ENCODE measurements at regions not wholly inside any gene's neighbourhood (a gene's known extent, or its start where the extent isn't known, plus 50 kb on each side); places are given as distances from the start of the nearest gene placed in this dataset.

- DNase-seq (no peak), ATAC-seq (no peak)
- H3K36me3 ChIP-seq = no peaks in the 10 kb centered on the region
- TF ChIP-seq CTCF (IDR thresholded peaks at IDR 0.05) (no peak), POLR2A (IDR thresholded peaks at IDR 0.05) (no peak)
- intact Hi-C loops (cut with DNase I) = no loop called here
- H3K27me3 ChIP-seq = no peaks in the 10 kb centered on the region
- WGBS, 4 donors = 47 to 66% (median 64%) methylated on average over 3 of the region's 3 CpGs
- no peaks in the 10 kb centered on the region for H3K4me1 ChIP-seq
- H3K27ac ChIP-seq = no peak overlapping the region
- H3K9me3 ChIP-seq = peaks cover 0 to 10% (median 2%) of the 10 kb centered on the region in 12 donors
- no peak overlapping the region for H3K4me3 ChIP-seq
These were observed 423.7 kb upstream of the ANO5 start for GRCh38 chr11:21769188-21769587.

DNA sequence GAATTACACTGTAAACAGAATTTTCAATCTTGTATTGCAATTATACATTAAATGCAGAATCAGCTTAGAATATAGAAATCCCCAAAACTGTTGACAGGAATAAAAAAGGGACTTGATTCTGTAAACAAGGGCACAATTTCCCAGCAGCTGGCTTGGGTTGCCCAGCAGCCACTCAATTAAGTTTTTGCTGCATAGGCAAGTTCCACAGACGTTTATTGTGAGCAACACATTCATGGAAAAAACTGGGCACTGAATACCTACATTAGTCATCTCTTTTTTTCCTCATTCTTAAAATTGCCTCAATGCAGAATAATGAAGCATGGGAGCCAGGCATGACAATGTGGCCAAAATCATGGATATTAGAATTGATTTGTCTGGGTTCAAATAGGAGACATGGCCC is 421.8 kb upstream of the ANO5 start:
- DNase-seq = no peak
- TF ChIP-seq POLR2A (IDR thresholded peaks at IDR 0.05) (no peak), CTCF (IDR thresholded peaks at IDR 0.05) (no peak)
- Histone ChIP-seq H3K36me3 (no peaks in the 10 kb centered on the region), H3K27me3 (no peaks in the 10 kb centered on the region), H3K27ac (no peak overlapping the region), H3K4me1 (no peaks in the 10 kb centered on the region), H3K4me3 (no peak overlapping the region), H3K9me3 (peaks cover 0 to 17% (median 2%) of the 10 kb centered on the region in 12 donors)
- intact Hi-C loops (cut with DNase I) = no loop called here
- no peak for ATAC-seq
- WGBS, 4 donors = 14 to 40% (median 15%) methylated on average over 1 of the region's 1 CpG

GRCh38 chr11:21774212-21774611 is 418.7 kb upstream of the ANO5 start:
- Histone ChIP-seq H3K4me1 (no peaks in the 10 kb centered on the region), H3K27ac (peak overlapping the region in 6 of 12 donors; percentile 16 to 54 (median 46)), H3K36me3 (no peaks in the 10 kb centered on the region), H3K9me3 (peaks cover 0 to 17% (median 2%) of the 10 kb centered on the region in 12 donors), H3K4me3 (no peak overlapping the region), H3K27me3 (no peaks in the 10 kb centered on the region)
- ATAC-seq (peak; percentile 98 to 100 (median 100)), DNase-seq (peak; percentile 43 to 75 (median 64))
- intact Hi-C loops (cut with DNase I) = no loop called here
- no peak for TF ChIP-seq CTCF (IDR thresholded peaks at IDR 0.05)
- no peak for TF ChIP-seq POLR2A (IDR thresholded peaks at IDR 0.05)
- WGBS, 4 donors = 25 to 28% (median 27%) methylated on average over 2 of the region's 2 CpGs

DNA sequence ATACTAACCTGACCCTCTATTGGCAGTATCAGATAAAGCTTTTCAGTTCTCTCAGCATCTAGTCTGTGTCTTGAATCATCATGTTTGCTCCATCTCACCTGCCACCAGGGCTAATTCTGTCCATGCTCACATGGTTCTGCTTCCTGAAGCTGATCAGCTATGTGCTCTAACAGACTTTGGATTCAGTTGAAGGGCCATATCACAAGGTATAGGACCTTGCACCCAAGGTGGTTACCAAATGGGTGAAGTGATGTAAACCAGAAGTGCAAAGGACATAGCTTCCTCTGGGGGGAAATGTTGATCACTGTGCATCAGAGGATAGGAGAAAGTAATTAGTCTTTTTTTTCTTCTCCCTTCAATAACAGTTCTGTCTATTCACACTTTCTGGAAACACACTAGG is 417.0 kb upstream of the ANO5 start:
- Histone ChIP-seq H3K27ac (no peak overlapping the region), H3K9me3 (peaks cover 0 to 17% (median 2%) of the 10 kb centered on the region in 12 donors), H3K36me3 (no peaks in the 10 kb centered on the region), H3K27me3 (no peaks in the 10 kb centered on the region), H3K4me3 (no peak overlapping the region), H3K4me1 (no peaks in the 10 kb centered on the region)
- no peak for ATAC-seq
- no peak for DNase-seq
- no peak for TF ChIP-seq POLR2A (IDR thresholded peaks at IDR 0.05)
- TF ChIP-seq CTCF (IDR thresholded peaks at IDR 0.05) = no peak
- intact Hi-C loops (cut with DNase I) = no loop called here

All from heart left ventricle (tissue), 16 donors.